ENCODE measurements at regions not wholly inside any gene's neighbourhood (a gene's known extent, or its start where the extent isn't known, plus 50 kb on each side); places are given as distances from the start of the nearest gene placed in this dataset.

GRCh38 chr3:184497804-184498203, 63.8 kb upstream of the EPHB3 start:
- TF ChIP-seq CTCF (IDR thresholded peaks at IDR 0.05) (no peak), POLR2A (IDR thresholded peaks at IDR 0.05) (no peak)
